Peyer's patch (tissue), 4 donors: ENCODE measurements at regions not wholly inside any gene's neighbourhood (a gene's known extent, or its start where the extent isn't known, plus 50 kb on each side); places are given as distances from the start of the nearest gene placed in this dataset.

Source experiments
- DNase-seq, 3 donors: peaks; one replicate each; pipeline ENCODE4 v3.0.0-alpha.2; 2017 to 2019
- H3K27ac ChIP-seq, 4 donors: fragments of 200-600 bp; sonication (generic); one replicate each; pipeline ENCODE4 v1.5.1; 2016 to 2019
- H3K27me3 ChIP-seq, 2 donors: fragments of 200-600 bp; sonication (generic); one replicate each; pipeline ENCODE4 v1.5.1; 2019
- H3K36me3 ChIP-seq, 3 donors: fragments of 200-600 bp; sonication (generic); one replicate each; pipeline ENCODE4 v1.5.1; 2016 to 2019
- H3K4me1 ChIP-seq, 4 donors: fragments of 200-600 bp; sonication (generic); one replicate each; pipeline ENCODE4 v1.5.1; 2016 to 2019
- H3K4me3 ChIP-seq, 4 donors: fragments of 200-600 bp; sonication (generic); 1 replicate in 3 of 4; 2 replicates in 1 of 4; pipeline ENCODE4 v1.5.1; 2016 to 2019; ENCODE audit warnings: mild to moderate bottlenecking in 1 of 4
- H3K9me3 ChIP-seq, 4 donors: fragments of 200-600 bp; sonication (generic); one replicate each; pipeline ENCODE4 v1.5.1; 2016 to 2019; ENCODE audit warnings: mild to moderate bottlenecking in 1 of 4
- CTCF ChIP-seq, 6 experiments: fragments of 450-650 bp in 4 of 6; fragments of 200-600 bp in 2 of 6; sonication (generic) in 1 of 6; IDR thresholded peaks; one replicate each; pipeline ENCODE4 v1.5.1; 2017 to 2019; ENCODE audit warnings: antibody characterized with exemption in 6 of 6, mild to moderate bottlenecking in 3 of 6, moderate library complexity in 1 of 6
- POLR2A ChIP-seq, 2 donors: fragments of 450-650 bp; IDR thresholded peaks; one replicate each; pipeline ENCODE4 v1.5.1; 2017; ENCODE audit warnings: antibody characterized with exemption in 2 of 2, mild to moderate bottlenecking in 2 of 2, moderate library complexity in 2 of 2

GRCh38 chr12:46526233-46526632, 153.7 kb upstream of the SLC38A2 start:
- Histone ChIP-seq H3K4me3 (no peak overlapping the region), H3K36me3 (no peaks in the 10 kb centered on the region), H3K27me3 (no peaks in the 10 kb centered on the region), H3K27ac (no peak overlapping the region), H3K9me3 (no peaks in the 10 kb centered on the region), H3K4me1 (peaks cover 0 to 18% (median 0%) of the 10 kb centered on the region in 4 donors)
- no peak for TF ChIP-seq CTCF (IDR thresholded peaks at IDR 0.05)
- TF ChIP-seq POLR2A (IDR thresholded peaks at IDR 0.05) = no peak
- DNase-seq = no peak

- H3K27me3 ChIP-seq = no peaks in the 10 kb centered on the region
- H3K4me3 ChIP-seq = no peak overlapping the region
- TF ChIP-seq CTCF (IDR thresholded peaks at IDR 0.05) (no peak), POLR2A (IDR thresholded peaks at IDR 0.05) (no peak)
- no peaks in the 10 kb centered on the region for H3K9me3 ChIP-seq
- peak overlapping the region in 2 of 4 donors; percentile 71 to 76 for H3K27ac ChIP-seq
- H3K36me3 ChIP-seq = no peaks in the 10 kb centered on the region
- peaks cover 0 to 18% (median 0%) of the 10 kb centered on the region in 4 donors for H3K4me1 ChIP-seq
- DNase-seq = peak in 2 of 3 donors; percentile 29 to 77
Measured at GRCh38 chr12:46524778-46525177, 152.2 kb upstream of the SLC38A2 start.

GRCh38 chr12:46523863-46524770, 151.5 kb upstream of the SLC38A2 start:
- Histone ChIP-seq H3K4me3 (no peak overlapping the region), H3K27me3 (no peaks in the 10 kb centered on the region), H3K36me3 (no peaks in the 10 kb centered on the region), H3K4me1 (peaks cover 0 to 18% (median 0%) of the 10 kb centered on the region in 4 donors), H3K27ac (peak overlapping the region; percentile 30 to 76 (median 68)), H3K9me3 (no peaks in the 10 kb centered on the region)
- no peak for TF ChIP-seq CTCF (IDR thresholded peaks at IDR 0.05)
- TF ChIP-seq POLR2A (IDR thresholded peaks at IDR 0.05) = no peak
- no peak for DNase-seq

- Histone ChIP-seq H3K4me1 (peaks cover 0 to 18% (median 0%) of the 10 kb centered on the region in 4 donors), H3K36me3 (no peaks in the 10 kb centered on the region), H3K27ac (peak overlapping the region in 3 of 4 donors; percentile 6 to 76 (median 64)), H3K27me3 (no peaks in the 10 kb centered on the region), H3K9me3 (no peaks in the 10 kb centered on the region), H3K4me3 (no peak overlapping the region)
- no peak for TF ChIP-seq POLR2A (IDR thresholded peaks at IDR 0.05)
- no peak for TF ChIP-seq CTCF (IDR thresholded peaks at IDR 0.05)
- DNase-seq = no peak
Measured at GRCh38 chr12:46523446-46523845, 150.9 kb upstream of the SLC38A2 start.

GRCh38 chr12:46522071-46522470, 149.5 kb upstream of the SLC38A2 start:
- no peaks in the 10 kb centered on the region for H3K36me3 ChIP-seq
- no peak for DNase-seq
- no peaks in the 10 kb centered on the region for H3K27me3 ChIP-seq
- no peaks in the 10 kb centered on the region for H3K9me3 ChIP-seq
- no peak overlapping the region for H3K4me3 ChIP-seq
- no peak for TF ChIP-seq POLR2A (IDR thresholded peaks at IDR 0.05)
- TF ChIP-seq CTCF (IDR thresholded peaks at IDR 0.05) = no peak
- peak overlapping the region in 1 of 4 donors; percentile 12 for H3K27ac ChIP-seq
- peaks cover 0 to 22% (median 0%) of the 10 kb centered on the region in 4 donors for H3K4me1 ChIP-seq
